OCI-LY7 (cell line): ENCODE measurements at regions not wholly inside any gene's neighbourhood (a gene's known extent, or its start where the extent isn't known, plus 50 kb on each side); places are given as distances from the start of the nearest gene placed in this dataset.

ENCODE experiments used
- BruUV-seq: library from RNA; stranded (reverse); fragments of 400-500 nt; replicated peaks from 2 replicates; lab custom pipeline; 2021; lab: Mats Ljungman, UMichigan
- CTCF ChIA-PET: fragments of 300-600 bp; sonication (Branson Sonifier 250); formaldehyde crosslinking; loops from one replicate; lab custom pipeline; 2022; ENCODE audit warnings: antibody characterized with exemption; ENCODE audit not compliant: unreplicated experiment; lab: Charles Lee
- POLR2A ChIA-PET: fragments of 300-600 bp; sonication (Branson Sonifier 250); formaldehyde crosslinking; loops from one replicate; lab custom pipeline; 2022; ENCODE audit warnings: antibody characterized with exemption; lab: Charles Lee
- DNase-seq: peaks from one replicate; pipeline ENCODE4 v3.0.0-alpha.2; 2015; ENCODE audit warnings: low spot score
- H2AFZ ChIP-seq: fragments of 200-600 bp; sonication (generic), shearing (Covaris generic); 2 replicates; pipeline ENCODE4 v1.6.1; 2014; ENCODE audit warnings: mild to moderate bottlenecking, antibody characterized with exemption, low read length, moderate library complexity
- H3K27ac ChIP-seq: fragments of 200-600 bp; sonication (generic); 2 replicates; pipeline ENCODE4 v1.5.1; 2014; ENCODE audit warnings: mixed run types, low read depth, mild to moderate bottlenecking, moderate library complexity, low read length, inconsistent platforms; ENCODE audit not compliant: poor library complexity, severe bottlenecking
- H3K36me3 ChIP-seq: fragments of 200-600 bp; sonication (generic); 2 replicates; pipeline ENCODE4 v1.6.1; 2014; ENCODE audit warnings: mild to moderate bottlenecking, antibody characterized with exemption, low read length, moderate library complexity, mixed read lengths; ENCODE audit not compliant: insufficient read depth
- H3K4me1 ChIP-seq: fragments of 200-600 bp; sonication (generic); 2 replicates; pipeline ENCODE4 v1.5.1; 2014; ENCODE audit warnings: mild to moderate bottlenecking, low read length; ENCODE audit not compliant: insufficient read depth, poor library complexity, severe bottlenecking
- H3K4me2 ChIP-seq: fragments of 200-600 bp; sonication (generic); 2 replicates; pipeline ENCODE4 v1.6.1; 2014; ENCODE audit warnings: mild to moderate bottlenecking, low read length
- H3K4me3 ChIP-seq: fragments of 200-600 bp; sonication (generic); 2 replicates; pipeline ENCODE4 v1.5.1; 2014; ENCODE audit warnings: mild to moderate bottlenecking, low read depth, low read length; ENCODE audit not compliant: poor library complexity, severe bottlenecking
- H3K79me2 ChIP-seq: fragments of 200-600 bp; sonication (generic); 2 replicates; pipeline ENCODE4 v1.6.1; 2016; ENCODE audit warnings: low read depth, mild to moderate bottlenecking, low read length, moderate library complexity, mixed read lengths; ENCODE audit not compliant: insufficient read depth
- H3K9me2 ChIP-seq: fragments of 200-600 bp; sonication (generic); 2 replicates; pipeline ENCODE4 v1.6.1; 2016; ENCODE audit warnings: mild to moderate bottlenecking, low read length, mixed read lengths; ENCODE audit not compliant: insufficient read depth
- H3K9me3 ChIP-seq: fragments of 200-600 bp; sonication (generic); 2 replicates; pipeline ENCODE4 v1.6.1; 2014; ENCODE audit warnings: mild to moderate bottlenecking, mixed run types, low read length, mixed read lengths
- H4K20me1 ChIP-seq: fragments of 200-600 bp; sonication (generic); 2 replicates; pipeline ENCODE4 v1.6.1; 2014; ENCODE audit warnings: mild to moderate bottlenecking, antibody characterized with exemption, low read length, moderate library complexity, mixed read lengths; ENCODE audit not compliant: insufficient read depth
- CTCF ChIP-seq: fragments of 200-600 bp; sonication (generic); conservative IDR thresholded peaks from 2 replicates; pipeline ENCODE4 v1.5.1; 2014; ENCODE audit warnings: mild to moderate bottlenecking, antibody characterized with exemption, low read length, moderate library complexity, mixed read lengths
- EZH2phosphoT487 ChIP-seq: fragments of 200-600 bp; sonication (generic); IDR thresholded peaks from 2 replicates; pipeline ENCODE4 v1.6.1; 2018; ENCODE audit warnings: low read depth, borderline replicate concordance, mild to moderate bottlenecking, mixed run types, antibody characterized with exemption, low read length, moderate library complexity, mixed read lengths
- intact Hi-C: fragments of 100-400 bp; cut with micrococcal nuclease; formaldehyde crosslinking; loops from one replicate; pipeline ENCODE4 v1.10.0; 2022; ENCODE audit not compliant: unreplicated experiment

- TF ChIP-seq CTCF = no peak
- TF ChIP-seq EZH2phosphoT487 = no peak
- CTCF ChIA-PET = no interaction called here
- Histone ChIP-seq H3K36me3 (no peaks in the 10 kb centered on the region), H3K4me1 (no peaks in the 10 kb centered on the region), H3K27ac (no peak overlapping the region), H3K9me2 (no peaks in the 10 kb centered on the region; the same call in 1 of the 2 replicates), H3K4me2 (no peak overlapping the region), H4K20me1 (no peaks in the 10 kb centered on the region), H3K79me2 (no peaks in the 10 kb centered on the region), H3K4me3 (no peak overlapping the region), H3K9me3 (no peaks in the 10 kb centered on the region), H2AFZ (no peak overlapping the region)
- no TSS peak for BruUV-seq
- intact Hi-C loops = no loop called here
- POLR2A ChIA-PET = interaction anchor here (0.6 to 0.8 kb wide), 4 partner anchors 9 to 504 kb away, joined by 3 to 6 read pairs (median 4); no protein-coding TSS in a partner anchor
- DNase-seq = no peak
These were observed 643.4 kb upstream of the CDH2 start for GRCh38 chr18:28820353-28820752.

GRCh38 chr18:28816155-28816554, 639.2 kb upstream of the CDH2 start:
- H3K9me3 ChIP-seq = no peaks in the 10 kb centered on the region
- DNase-seq = no peak
- BruUV-seq = no TSS peak

More at GRCh38 chr18:28816155-28816554, 639.2 kb upstream of the CDH2 start:
- H3K27ac ChIP-seq = no peak overlapping the region
- no peaks in the 10 kb centered on the region; the same call in 1 of the 2 replicates for H3K9me2 ChIP-seq
- ChIA-PET POLR2A (no interaction called here), CTCF (no interaction called here)
- no peak overlapping the region for H3K4me2 ChIP-seq
- intact Hi-C loops = no loop called here
- no peak overlapping the region for H3K4me3 ChIP-seq
- H3K36me3 ChIP-seq = no peaks in the 10 kb centered on the region
- no peaks in the 10 kb centered on the region for H3K4me1 ChIP-seq
- no peaks in the 10 kb centered on the region for H3K79me2 ChIP-seq
- no peak overlapping the region for H2AFZ ChIP-seq
- H4K20me1 ChIP-seq = no peaks in the 10 kb centered on the region
- TF ChIP-seq EZH2phosphoT487 (no peak), CTCF (no peak)
